ENCODE measurements at regions not wholly inside any gene's neighbourhood (a gene's known extent, or its start where the extent isn't known, plus 50 kb on each side); places are given as distances from the start of the nearest gene placed in this dataset.

- Histone ChIP-seq H3K79me2 (ENCODE audit: control insufficient read depth, low read length) (no peaks in the 10 kb centered on the region), H3K36me3 (ENCODE audit: control insufficient read depth, low read length) (no peaks in the 10 kb centered on the region)
These were observed 341.3 kb downstream of the SLC16A7 start for GRCh38 chr12:59937148-59937547.

GRCh38 chr12:59938190-59938962 lies 342.5 kb downstream of the SLC16A7 start:
- Histone ChIP-seq H3F3A (ENCODE audit: control insufficient read depth, insufficient read depth) (no peaks in the 10 kb centered on the region), H3K4me1 (ENCODE audit: control insufficient read depth, low read length) (no peaks in the 10 kb centered on the region), H3K36me3 (ENCODE audit: control insufficient read depth, low read length) (no peaks in the 10 kb centered on the region), H3K27me3 (ENCODE audit: control insufficient read depth, low read length) (no peaks in the 10 kb centered on the region), H3K27ac (ENCODE audit: low read depth, low read length) (no peak overlapping the region), H3K9me3 (ENCODE audit: control insufficient read depth, insufficient read depth, low read length) (no peaks in the 10 kb centered on the region), H4K20me1 (ENCODE audit: control insufficient read depth, insufficient read depth, low read depth, low read length) (no peaks in the 10 kb centered on the region), H3K9me2 (replicated peaks; ENCODE audit: control insufficient read depth, low read length) (no peaks in the 10 kb centered on the region), H3K4me2 (ENCODE audit: low read length) (no peak overlapping the region), H3K79me2 (ENCODE audit: control insufficient read depth, low read length) (no peaks in the 10 kb centered on the region), H3K4me3 (ENCODE audit: low read length) (no peak overlapping the region)
- no peak for TF ChIP-seq CTCF (IDR thresholded peaks at IDR 0.05; ENCODE audit: low read depth, low read length, poor library complexity, severe bottlenecking)
- no peak for TF ChIP-seq EZH2phosphoT487 (IDR thresholded peaks at IDR 0.05; ENCODE audit: borderline replicate concordance, low read length)

More at GRCh38 chr12:59937148-59937547, 341.3 kb downstream of the SLC16A7 start:
- no peaks in the 10 kb centered on the region for H3K4me1 ChIP-seq (ENCODE audit: control insufficient read depth, low read length)
- H4K20me1 ChIP-seq (ENCODE audit: control insufficient read depth, insufficient read depth, low read depth, low read length): no peaks in the 10 kb centered on the region
- H3K27me3 ChIP-seq (ENCODE audit: control insufficient read depth, low read length): no peaks in the 10 kb centered on the region
- H3K9me2 ChIP-seq (replicated peaks; ENCODE audit: control insufficient read depth, low read length): no peaks in the 10 kb centered on the region
- no peaks in the 10 kb centered on the region for H3K9me3 ChIP-seq (ENCODE audit: control insufficient read depth, insufficient read depth, low read length)
- H3F3A ChIP-seq (ENCODE audit: control insufficient read depth, insufficient read depth): no peaks in the 10 kb centered on the region
- H3K4me2 ChIP-seq (ENCODE audit: low read length): no peak overlapping the region
- no peak overlapping the region for H3K4me3 ChIP-seq (ENCODE audit: low read length)
- no peak for TF ChIP-seq EZH2phosphoT487 (IDR thresholded peaks at IDR 0.05; ENCODE audit: borderline replicate concordance, low read length)
- H3K27ac ChIP-seq (ENCODE audit: low read depth, low read length): no peak overlapping the region

- TF ChIP-seq CTCF (IDR thresholded peaks at IDR 0.05; ENCODE audit: low read depth, low read length, poor library complexity, severe bottlenecking): no peak
- TF ChIP-seq EZH2phosphoT487 (IDR thresholded peaks at IDR 0.05; ENCODE audit: borderline replicate concordance, low read length): no peak
- Histone ChIP-seq H3K79me2 (ENCODE audit: control insufficient read depth, low read length) (no peaks in the 10 kb centered on the region), H3K4me3 (ENCODE audit: low read length) (no peak overlapping the region), H3K9me2 (replicated peaks; ENCODE audit: control insufficient read depth, low read length) (no peaks in the 10 kb centered on the region), H3K4me2 (ENCODE audit: low read length) (no peak overlapping the region), H3K4me1 (ENCODE audit: control insufficient read depth, low read length) (no peaks in the 10 kb centered on the region), H3K36me3 (ENCODE audit: control insufficient read depth, low read length) (no peaks in the 10 kb centered on the region), H3K9me3 (ENCODE audit: control insufficient read depth, insufficient read depth, low read length) (no peaks in the 10 kb centered on the region), H3K27ac (ENCODE audit: low read depth, low read length) (no peak overlapping the region), H3K27me3 (ENCODE audit: control insufficient read depth, low read length) (no peaks in the 10 kb centered on the region), H3F3A (ENCODE audit: control insufficient read depth, insufficient read depth) (no peaks in the 10 kb centered on the region), H4K20me1 (ENCODE audit: control insufficient read depth, insufficient read depth, low read depth, low read length) (no peaks in the 10 kb centered on the region)
These were observed 345.0 kb downstream of the SLC16A7 start for GRCh38 chr12:59940631-59941342.

- Histone ChIP-seq H3K27ac (ENCODE audit: low read depth, low read length) (no peak overlapping the region), H4K20me1 (ENCODE audit: control insufficient read depth, insufficient read depth, low read depth, low read length) (no peaks in the 10 kb centered on the region), H3K9me3 (ENCODE audit: control insufficient read depth, insufficient read depth, low read length) (no peaks in the 10 kb centered on the region), H3K4me2 (ENCODE audit: low read length) (no peak overlapping the region), H3K9me2 (replicated peaks; ENCODE audit: control insufficient read depth, low read length) (no peaks in the 10 kb centered on the region), H3F3A (ENCODE audit: control insufficient read depth, insufficient read depth) (no peaks in the 10 kb centered on the region), H3K36me3 (ENCODE audit: control insufficient read depth, low read length) (no peaks in the 10 kb centered on the region), H3K27me3 (ENCODE audit: control insufficient read depth, low read length) (no peaks in the 10 kb centered on the region), H3K4me3 (ENCODE audit: low read length) (no peak overlapping the region), H3K4me1 (ENCODE audit: control insufficient read depth, low read length) (no peaks in the 10 kb centered on the region), H3K79me2 (ENCODE audit: control insufficient read depth, low read length) (no peaks in the 10 kb centered on the region)
- TF ChIP-seq EZH2phosphoT487 (IDR thresholded peaks at IDR 0.05; ENCODE audit: borderline replicate concordance, low read length): no peak
- TF ChIP-seq CTCF (IDR thresholded peaks at IDR 0.05; ENCODE audit: low read depth, low read length, poor library complexity, severe bottlenecking): no peak
These were observed 345.6 kb downstream of the SLC16A7 start for GRCh38 chr12:59941461-59941860.

Data from DOHH2 (cell line).